Motor neuron (in vitro differentiated cells): ENCODE measurements at regions not wholly inside any gene's neighbourhood (a gene's known extent, or its start where the extent isn't known, plus 50 kb on each side); places are given as distances from the start of the nearest gene placed in this dataset.
"Not testable (repeated sequence)": the region's sequence is repeated elsewhere in the genome, so short reads cannot be mapped to it uniquely, and the experiment has no call there.

Source experiments
- ATAC-seq, 8 experiments: fragments of 200-7000 bp; cut with Tn5 transposase; replicated peaks in 6 of 8; 2 replicates each; pipeline ENCODE4 v1.8.0; 2021; ENCODE audit warnings: mild to moderate bottlenecking in 8 of 8, moderate library complexity in 8 of 8
- H3K27ac ChIP-seq, 2 donors: fragments of 250-450 bp; sonication (Bioruptor Pico); 2 replicates each; pipeline ENCODE4 v1.9.0; 2021; ENCODE audit warnings: antibody characterized with exemption in 2 of 2, mild to moderate bottlenecking in 2 of 2, moderate library complexity in 1 of 2
- H3K4me1 ChIP-seq, 2 donors: fragments of 250-450 bp; sonication (Bioruptor Pico); replicated peaks in 1 of 2; 2 replicates each; pipeline ENCODE4 v1.6.1; 2021; ENCODE audit warnings: antibody characterized with exemption in 2 of 2, mild to moderate bottlenecking in 2 of 2, moderate library complexity in 1 of 2
- H3K4me3 ChIP-seq, 5 donors: fragments of 250-450 bp; sonication (Bioruptor Pico); 2 replicates each; pipeline ENCODE4 v1.9.0; 2021; ENCODE audit warnings: antibody characterized with exemption in 5 of 5, mild to moderate bottlenecking in 5 of 5, moderate library complexity in 4 of 5
- WGBS, 10 experiments: fragments of 450-650 bp; shearing (Covaris generic); methylation state at CpG; one replicate each; pipeline ENCODE4 v1.0.0; 2022; 5-methylcytosine and 5-hydroxymethylcytosine counted together
- in situ Hi-C, 9 experiments: fragments of 400-800 bp; cut with MboI; loops; one replicate each; pipeline ENCODE4 v1.15.0; 2021; ENCODE audit warnings: low sequenced_read_pairs in 9 of 9, low pct_unique_long_range_greater_than_20kb in 2 of 9; ENCODE audit not compliant: unreplicated experiment in 9 of 9

DNA sequence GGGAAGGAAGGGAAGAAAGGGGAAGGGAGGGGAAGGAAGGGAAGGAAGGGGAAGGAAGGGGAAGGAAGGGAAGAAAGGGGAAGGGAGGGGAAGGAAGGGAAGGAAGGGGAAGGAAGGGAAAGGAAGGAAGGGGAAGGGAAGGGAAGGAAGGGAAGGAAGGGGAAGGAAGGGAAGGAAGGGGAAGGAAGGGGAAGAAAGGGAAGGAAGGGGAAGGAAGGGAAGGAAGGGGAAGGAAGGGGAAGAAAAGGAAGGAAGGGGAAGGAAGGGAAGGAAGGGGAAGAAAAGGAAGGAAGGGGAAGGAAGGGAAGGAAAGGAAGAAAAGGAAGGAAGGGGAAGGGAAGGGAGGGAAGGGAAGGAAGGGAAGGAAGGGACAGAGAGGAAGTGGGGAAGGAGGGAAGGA lies 295.7 kb upstream of the PCDH18 start:
- H3K27ac ChIP-seq, H3K4me3 ChIP-seq, in situ Hi-C loops, H3K4me1 ChIP-seq, ATAC-seq: not testable (repeated sequence)

DNA sequence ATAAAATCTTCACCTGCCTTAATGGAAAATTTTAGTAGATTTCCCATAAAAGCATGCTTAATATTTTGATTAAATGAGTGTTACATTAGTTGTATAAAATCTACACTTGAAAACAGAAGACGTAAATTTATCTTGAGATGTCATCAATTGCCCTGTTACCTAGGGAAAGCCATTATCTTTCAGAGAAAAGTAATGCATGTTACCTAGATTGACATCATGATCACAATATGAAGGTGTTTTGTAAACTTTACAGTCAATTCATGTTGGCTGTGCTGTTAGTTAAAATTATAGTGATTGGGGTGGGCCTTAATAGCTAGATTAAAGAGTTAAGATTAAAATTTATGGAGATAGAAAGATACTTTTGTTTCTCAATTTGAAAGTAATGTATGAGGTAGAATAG lies 293.2 kb upstream of the PCDH18 start:
- ATAC-seq: no peak
- no peak overlapping the region for H3K4me3 ChIP-seq
- no peak overlapping the region for H3K27ac ChIP-seq
- H3K4me1 ChIP-seq: no peaks in the 10 kb centered on the region
- in situ Hi-C loops: no loop called here
- WGBS, 10 experiments: 83 to 100% (median 100%) methylated on average over 1 of the region's 1 CpG; no CpG with 5 or more reads in 2 of the 10 experiments

GRCh38 chr4:137823007-137823406 lies 290.7 kb upstream of the PCDH18 start:
- no peaks in the 10 kb centered on the region for H3K4me1 ChIP-seq
- no peak for ATAC-seq
- no peak overlapping the region for H3K4me3 ChIP-seq
- in situ Hi-C loops: loop anchor here in 1 of 9 experiments (25.0 kb wide), 1 partner anchor 364 kb away; no protein-coding TSS in a partner anchor
- 5 to 95% (median 75%) methylated on average over 1 to 2 of the region's 2 CpGs for WGBS, 10 experiments
- no peak overlapping the region for H3K27ac ChIP-seq

- Histone ChIP-seq H3K4me3 (no peak overlapping the region), H3K27ac (no peak overlapping the region), H3K4me1 (no peaks in the 10 kb centered on the region)
- in situ Hi-C loops: loop anchor here in 1 of 9 experiments (25.0 kb wide), 1 partner anchor 367 kb away; no protein-coding TSS in a partner anchor
- 93 to 100% (median 100%) methylated on average over 1 of the region's 1 CpG; no CpG with 5 or more reads in 5 of the 10 experiments for WGBS, 10 experiments
- peak in 3 of 8 experiments; percentile 89 to 98 (median 95) for ATAC-seq
Measured at GRCh38 chr4:137819964-137820383, 287.7 kb upstream of the PCDH18 start.

DNA sequence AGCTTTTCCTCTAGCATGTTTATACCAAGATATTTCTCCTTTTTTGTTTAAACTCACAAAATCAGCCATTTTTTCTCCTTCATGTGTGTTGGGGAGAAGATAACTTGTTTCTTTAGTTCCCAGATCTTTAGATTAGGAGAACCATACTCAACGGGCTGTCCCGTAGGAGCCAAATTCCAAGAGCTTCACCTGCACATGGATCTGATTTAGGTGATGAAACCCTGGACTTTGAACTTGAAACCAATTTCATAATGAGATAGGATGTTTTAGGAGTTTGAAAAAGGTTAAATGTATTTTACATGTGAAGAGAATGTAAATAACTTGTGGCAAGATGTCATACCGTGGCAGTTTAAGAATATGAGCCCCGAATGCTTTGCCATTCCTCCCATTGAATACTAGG lies 280.0 kb upstream of the PCDH18 start:
- no peak overlapping the region for H3K4me3 ChIP-seq
- ATAC-seq: no peak
- H3K4me1 ChIP-seq: no peaks in the 10 kb centered on the region
- in situ Hi-C loops: loop anchor here in 1 of 9 experiments (25.0 kb wide), 1 partner anchor 375 kb away; no protein-coding TSS in a partner anchor
- WGBS, 10 experiments: 73 to 100% (median 96%) methylated on average over 1 to 4 of the region's 4 CpGs; no CpG with 5 or more reads in 2 of the 10 experiments
- H3K27ac ChIP-seq: no peak overlapping the region

DNA sequence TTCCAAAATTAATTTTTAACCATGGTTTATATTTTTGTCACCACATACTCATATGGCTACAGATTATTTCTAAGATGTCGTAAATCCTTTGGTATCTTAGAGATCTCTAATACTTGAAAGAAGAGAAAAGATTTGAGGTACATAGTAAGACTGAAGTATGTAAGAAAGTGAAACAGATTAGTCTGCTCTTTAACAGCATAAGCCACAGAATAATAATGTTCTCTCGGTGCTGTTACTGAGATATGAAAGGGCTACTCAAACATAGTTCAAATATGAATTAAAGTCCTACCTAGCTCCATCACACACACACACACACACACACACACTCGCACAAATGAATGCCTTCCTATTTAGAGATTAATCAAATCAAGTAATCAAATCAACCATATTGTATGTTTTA lies 274.1 kb upstream of the PCDH18 start:
- 36 to 100% (median 96%) methylated on average over 1 to 3 of the region's 3 CpGs for WGBS, 10 experiments
- in situ Hi-C loops: loop anchor here in 1 of 9 experiments (25.0 kb wide), 1 partner anchor 381 kb away; no protein-coding TSS in a partner anchor
- H3K4me3 ChIP-seq: no peak overlapping the region
- H3K4me1 ChIP-seq: no peaks in the 10 kb centered on the region
- H3K27ac ChIP-seq: no peak overlapping the region
- no peak for ATAC-seq

DNA sequence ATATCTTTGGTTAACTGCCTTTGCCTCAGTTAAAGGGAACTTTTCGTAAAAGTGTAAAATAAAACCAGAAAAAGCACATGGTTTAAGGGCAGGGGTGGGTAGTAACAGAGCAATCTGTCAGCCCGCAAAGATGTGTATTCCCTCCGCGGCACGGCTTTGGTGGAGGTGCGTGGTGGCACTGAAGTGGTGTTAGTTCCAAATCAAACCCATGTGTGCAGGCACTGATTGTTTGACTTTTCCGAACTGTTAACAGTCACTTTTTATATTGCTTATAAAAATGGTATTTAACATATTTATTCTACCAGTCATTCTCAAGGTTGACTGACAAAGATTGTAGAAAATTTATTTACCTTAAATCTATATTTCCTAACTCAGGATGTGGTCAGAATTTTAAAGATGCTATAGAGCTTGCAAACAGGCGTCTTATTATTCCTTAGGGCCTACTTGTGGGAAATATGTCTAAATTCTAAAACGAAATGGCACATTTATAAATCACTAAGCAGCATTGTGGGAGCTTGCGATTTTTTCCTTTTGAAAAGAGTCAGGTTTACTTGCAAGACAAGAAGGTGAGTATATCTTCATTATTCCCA lies 272.7 kb upstream of the PCDH18 start:
- WGBS, 10 experiments: 46 to 100% (median 82%) methylated on average over 1 to 10 of the region's 10 CpGs
- Histone ChIP-seq H3K27ac (no peak overlapping the region), H3K4me1 (no peaks in the 10 kb centered on the region), H3K4me3 (no peak overlapping the region)
- in situ Hi-C loops: loop anchor here in 1 of 9 experiments (25.0 kb wide), 1 partner anchor 382 kb away; no protein-coding TSS in a partner anchor
- no peak for ATAC-seq

DNA sequence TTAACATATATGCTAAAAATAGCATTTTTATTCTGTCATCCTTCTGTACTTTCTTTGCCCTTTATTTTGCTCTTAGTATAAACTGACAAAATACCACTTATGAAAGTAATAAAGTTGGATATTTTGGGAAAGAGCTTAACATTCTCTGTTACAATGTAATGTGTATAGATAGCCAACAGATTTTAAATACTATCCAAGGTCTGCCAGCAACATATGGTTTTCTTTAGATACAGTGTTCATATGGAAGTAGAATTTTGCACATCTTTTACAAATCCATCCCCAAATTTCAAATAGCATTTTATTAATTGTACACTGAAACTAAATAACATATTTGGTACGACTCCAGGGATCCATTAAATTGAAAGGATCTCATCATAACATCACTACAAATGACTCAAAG lies 268.6 kb upstream of the PCDH18 start:
- WGBS, 10 experiments: 0 to 88% (median 50%) methylated on average over 1 of the region's 1 CpG; no CpG with 5 or more reads in 4 of the 10 experiments
- Histone ChIP-seq H3K4me3 (no peak overlapping the region), H3K27ac (no peak overlapping the region), H3K4me1 (no peaks in the 10 kb centered on the region)
- ATAC-seq: no peak
- in situ Hi-C loops: loop anchor here in 1 of 9 experiments (25.0 kb wide), 1 partner anchor 386 kb away; no protein-coding TSS in a partner anchor

GRCh38 chr4:137794764-137795254 lies 262.5 kb upstream of the PCDH18 start:
- ATAC-seq: peak in 3 of 8 experiments; percentile 52 to 93 (median 79)
- no peaks in the 10 kb centered on the region for H3K4me1 ChIP-seq
- no peak overlapping the region for H3K27ac ChIP-seq
- in situ Hi-C loops: no loop called here
- H3K4me3 ChIP-seq: no peak overlapping the region
- WGBS, 10 experiments: 4 to 97% (median 70%) methylated on average over 1 to 6 of the region's 6 CpGs

DNA sequence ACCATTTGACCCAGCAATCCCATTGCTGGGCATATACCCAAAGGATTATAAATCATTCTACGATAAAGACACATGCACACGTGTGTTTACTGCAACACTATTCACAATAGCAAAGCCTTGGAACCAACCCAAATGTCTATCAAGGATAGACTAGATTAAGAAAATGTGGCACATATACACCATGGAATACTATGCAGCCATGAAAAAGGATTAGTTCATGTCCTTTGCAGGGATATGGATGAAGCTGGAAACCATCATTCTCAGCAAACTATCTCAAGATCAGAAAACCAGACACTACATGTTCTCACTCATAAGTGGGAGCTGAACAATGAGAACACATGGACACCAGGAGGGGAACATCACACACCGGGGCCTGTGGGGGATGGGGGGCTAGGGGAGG lies 257.0 kb upstream of the PCDH18 start:
- WGBS, 10 experiments: 65 to 100% (median 100%) methylated on average over 1 to 3 of the region's 3 CpGs; no CpG with 5 or more reads in 5 of the 10 experiments
- H3K27ac ChIP-seq, ATAC-seq, H3K4me3 ChIP-seq, in situ Hi-C loops, H3K4me1 ChIP-seq: not testable (repeated sequence)

GRCh38 chr4:137783923-137784322 lies 251.6 kb upstream of the PCDH18 start:
- in situ Hi-C loops, ATAC-seq, H3K4me3 ChIP-seq, H3K4me1 ChIP-seq, H3K27ac ChIP-seq: not testable (repeated sequence)
- 63 to 80% (median 76%) methylated on average over 2 to 7 of the region's 7 CpGs; no CpG with 5 or more reads in 5 of the 10 experiments for WGBS, 10 experiments

DNA sequence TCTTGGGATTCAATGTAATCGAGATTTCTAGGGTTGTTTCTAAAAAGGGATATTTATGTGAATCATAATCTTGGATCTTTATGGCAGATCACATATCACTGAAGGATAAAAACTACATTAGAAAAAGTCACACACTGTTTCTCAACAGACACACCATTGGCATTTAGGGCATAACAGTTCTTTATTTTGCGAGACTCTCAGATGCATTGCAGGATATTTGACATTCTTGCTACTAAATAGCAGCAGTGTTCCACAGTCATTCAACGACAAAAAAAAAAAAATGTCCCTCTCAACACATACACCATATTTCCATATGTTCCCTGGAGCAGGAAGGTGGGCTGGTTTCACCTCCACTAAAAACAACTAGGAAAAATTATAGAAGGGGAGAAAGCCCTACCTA lies 243.4 kb upstream of the PCDH18 start:
- no peak overlapping the region for H3K4me3 ChIP-seq
- no peak for ATAC-seq

GRCh38 chr4:137774501-137774900 lies 242.2 kb upstream of the PCDH18 start:
- H3K27ac ChIP-seq: no peak overlapping the region
- in situ Hi-C loops: no loop called here
- no peaks in the 10 kb centered on the region for H3K4me1 ChIP-seq
- H3K4me3 ChIP-seq: no peak overlapping the region
- no peak for ATAC-seq

More for the DNA sequence above, 243.4 kb upstream of the PCDH18 start:
- Histone ChIP-seq H3K4me1 (no peaks in the 10 kb centered on the region), H3K27ac (no peak overlapping the region)
- in situ Hi-C loops: no loop called here
- WGBS, 10 experiments: 17 to 100% (median 79%) methylated on average over 1 to 3 of the region's 3 CpGs; no CpG with 5 or more reads in 1 of the 10 experiments

DNA sequence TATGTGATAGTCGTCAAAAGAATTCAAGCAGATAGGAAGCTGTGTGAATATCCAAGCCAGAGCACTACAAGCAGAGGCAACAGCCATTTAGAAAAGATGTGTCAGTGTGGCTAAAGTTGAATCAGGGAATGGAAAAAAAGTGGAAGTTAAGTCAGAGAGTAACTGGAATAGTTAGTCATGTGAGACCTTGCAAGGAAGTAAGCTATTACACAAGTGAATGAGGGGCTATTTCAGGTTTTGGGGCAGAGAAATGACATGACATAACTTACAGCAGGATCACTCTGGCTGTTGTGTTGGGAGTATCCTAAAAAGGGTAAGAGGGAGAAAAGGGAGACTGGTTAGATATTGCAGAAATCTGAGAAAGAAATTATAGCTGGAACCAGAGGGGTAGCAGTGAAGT lies 236.6 kb upstream of the PCDH18 start:
- Histone ChIP-seq H3K27ac (no peak overlapping the region), H3K4me3 (no peak overlapping the region), H3K4me1 (no peaks in the 10 kb centered on the region)
- no peak for ATAC-seq
- WGBS, 10 experiments: 20 to 100% (median 90%) methylated on average over 1 of the region's 1 CpG; no CpG with 5 or more reads in 3 of the 10 experiments
- in situ Hi-C loops: no loop called here
